SIG-M5 (cell line): ENCODE measurements at regions not wholly inside any gene's neighbourhood (a gene's known extent, or its start where the extent isn't known, plus 50 kb on each side); places are given as distances from the start of the nearest gene placed in this dataset.
"Not testable (repeated sequence)": the region's sequence is repeated elsewhere in the genome, so short reads cannot be mapped to it uniquely, and the experiment has no call there.

Experiments used
- DNase-seq: peaks from one replicate; lab custom pipeline; 2025; lab: John Stamatoyannopoulos, UW

- DNase-seq = no peak
These were observed 307.0 kb upstream of the PROX1 start for GRCh38 chr1:213680677-213681325.

- DNase-seq = no peak
These were observed 305.9 kb upstream of the PROX1 start for GRCh38 chr1:213681788-213682340.

- DNase-seq = no peak
These were observed 304.2 kb upstream of the PROX1 start for GRCh38 chr1:213683529-213683928.

- no peak for DNase-seq
These were observed 303.3 kb upstream of the PROX1 start for GRCh38 chr1:213684454-213684853.

- no peak for DNase-seq
These were observed 301.7 kb upstream of the PROX1 start for GRCh38 chr1:213685992-213686582.

GRCh38 chr1:213686983-213687382 is 300.8 kb upstream of the PROX1 start:
- DNase-seq = no peak

GRCh38 chr1:213687832-213688231 is 299.9 kb upstream of the PROX1 start:
- DNase-seq = no peak

- no peak for DNase-seq
These were observed 299.1 kb upstream of the PROX1 start for GRCh38 chr1:213688655-213689054.

- no peak for DNase-seq
These were observed 298.5 kb upstream of the PROX1 start for GRCh38 chr1:213689260-213689659.

- no peak for DNase-seq
These were observed 297.3 kb upstream of the PROX1 start for GRCh38 chr1:213690341-213690917.

- DNase-seq = no peak
These were observed 295.5 kb upstream of the PROX1 start for GRCh38 chr1:213692321-213692720.

GRCh38 chr1:213693864-213694263 is 293.9 kb upstream of the PROX1 start:
- DNase-seq = no peak

GRCh38 chr1:213697192-213697802 is 290.5 kb upstream of the PROX1 start:
- no peak for DNase-seq

- no peak for DNase-seq
These were observed 289.6 kb upstream of the PROX1 start for GRCh38 chr1:213698092-213698702.

GRCh38 chr1:213702703-213703102 is 285.1 kb upstream of the PROX1 start:
- DNase-seq = no peak

GRCh38 chr1:213704941-213705340 is 282.8 kb upstream of the PROX1 start:
- DNase-seq = no peak

- DNase-seq = not testable (repeated sequence)
These were observed 275.8 kb upstream of the PROX1 start for GRCh38 chr1:213711833-213712490.

GRCh38 chr1:213714645-213715044 is 273.1 kb upstream of the PROX1 start:
- no peak for DNase-seq

GRCh38 chr1:213715182-213715581 is 272.6 kb upstream of the PROX1 start:
- no peak for DNase-seq

GRCh38 chr1:213719462-213719861 is 268.3 kb upstream of the PROX1 start:
- DNase-seq = no peak

GRCh38 chr1:213720032-213720431 is 267.7 kb upstream of the PROX1 start:
- DNase-seq = no peak

- DNase-seq = no peak
These were observed 264.6 kb upstream of the PROX1 start for GRCh38 chr1:213723187-213723586.
